ENCODE measurements at regions not wholly inside any gene's neighbourhood (a gene's known extent, or its start where the extent isn't known, plus 50 kb on each side); places are given as distances from the start of the nearest gene placed in this dataset.

DNA sequence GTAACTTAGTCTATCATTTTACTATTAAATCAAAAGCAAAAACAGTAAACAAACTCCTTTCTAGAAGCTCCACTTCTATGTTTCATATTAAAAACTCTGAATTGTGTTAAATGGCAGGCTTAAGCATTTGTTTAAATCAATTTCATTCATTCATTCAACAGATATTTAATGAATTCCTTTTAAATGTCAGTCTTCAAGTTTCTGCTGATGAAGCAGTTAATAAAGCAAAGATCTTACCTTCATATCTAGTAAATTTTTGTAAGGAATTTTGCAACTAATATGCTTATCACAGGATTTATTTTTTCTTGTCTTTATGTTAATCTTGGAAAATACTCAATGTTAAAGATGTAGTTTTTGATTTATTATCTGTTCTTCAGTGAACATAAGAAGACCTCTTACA lies 54.1 kb upstream of the RGS18 start:
- DNase-seq (ENCODE audit: low read depth) = no peak
- TF ChIP-seq, protein P1, sequence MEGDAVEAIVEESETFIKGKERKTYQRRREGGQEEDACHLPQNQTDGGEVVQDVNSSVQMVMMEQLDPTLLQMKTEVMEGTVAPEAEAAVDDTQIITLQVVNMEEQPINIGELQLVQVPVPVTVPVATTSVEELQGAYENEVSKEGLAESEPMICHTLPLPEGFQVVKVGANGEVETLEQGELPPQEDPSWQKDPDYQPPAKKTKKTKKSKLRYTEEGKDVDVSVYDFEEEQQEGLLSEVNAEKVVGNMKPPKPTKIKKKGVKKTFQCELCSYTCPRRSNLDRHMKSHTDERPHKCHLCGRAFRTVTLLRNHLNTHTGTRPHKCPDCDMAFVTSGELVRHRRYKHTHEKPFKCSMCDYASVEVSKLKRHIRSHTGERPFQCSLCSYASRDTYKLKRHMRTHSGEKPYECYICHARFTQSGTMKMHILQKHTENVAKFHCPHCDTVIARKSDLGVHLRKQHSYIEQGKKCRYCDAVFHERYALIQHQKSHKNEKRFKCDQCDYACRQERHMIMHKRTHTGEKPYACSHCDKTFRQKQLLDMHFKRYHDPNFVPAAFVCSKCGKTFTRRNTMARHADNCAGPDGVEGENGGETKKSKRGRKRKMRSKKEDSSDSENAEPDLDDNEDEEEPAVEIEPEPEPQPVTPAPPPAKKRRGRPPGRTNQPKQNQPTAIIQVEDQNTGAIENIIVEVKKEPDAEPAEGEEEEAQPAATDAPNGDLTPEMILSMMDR (IDR thresholded peaks at IDR 0.05; ENCODE audit: control insufficient read depth, extremely low read depth, insufficient read depth) = no peak
- no peak overlapping the region for H3K4me3 ChIP-seq (ENCODE audit: low read depth, low read length)

DNA sequence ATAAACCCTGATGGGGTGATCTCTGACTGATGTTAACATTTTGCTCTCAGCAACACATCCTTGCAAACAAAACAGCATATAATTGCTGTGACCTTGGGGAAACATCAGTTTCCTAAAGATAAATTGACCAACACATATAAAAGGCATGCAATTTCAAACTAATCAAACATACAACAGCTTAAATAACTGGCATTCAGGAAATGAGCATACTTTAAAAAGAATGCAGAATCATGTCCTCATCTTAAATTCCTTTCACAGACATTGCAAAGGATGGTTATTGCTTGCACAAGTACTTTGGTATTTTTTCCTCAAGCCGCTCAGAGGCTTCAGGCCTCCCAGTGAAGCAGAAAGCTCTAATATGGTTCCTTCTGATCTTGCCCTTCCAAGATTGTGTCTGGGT lies 53.4 kb upstream of the RGS18 start:
- TF ChIP-seq, protein P1 (IDR thresholded peaks at IDR 0.05; ENCODE audit: control insufficient read depth, extremely low read depth, insufficient read depth) = no peak
- DNase-seq (ENCODE audit: low read depth) = no peak
- no peak overlapping the region for H3K4me3 ChIP-seq (ENCODE audit: low read depth, low read length)

DNA sequence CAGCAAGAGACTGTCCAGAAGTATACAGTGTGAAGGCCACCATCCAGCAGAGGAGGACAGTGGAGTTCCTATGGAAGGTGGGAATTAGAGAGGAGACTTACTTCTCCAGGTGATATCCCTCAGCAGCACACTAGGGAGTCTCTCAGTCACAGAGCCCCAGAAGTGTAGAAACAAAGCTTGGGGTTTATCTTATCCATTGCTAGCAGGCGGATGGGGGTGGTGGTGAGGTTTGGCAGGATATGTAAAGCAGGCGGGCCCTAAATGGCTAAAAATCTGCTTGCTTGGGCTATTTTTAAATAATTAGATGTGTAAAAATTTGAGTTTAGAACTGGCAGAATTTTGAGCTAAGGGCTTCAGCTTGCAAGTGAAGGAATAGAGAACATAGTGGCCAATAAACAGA lies 50.1 kb upstream of the RGS18 start:
- TF ChIP-seq, protein P1 (IDR thresholded peaks at IDR 0.05; ENCODE audit: control insufficient read depth, extremely low read depth, insufficient read depth) = no peak
- DNase-seq (ENCODE audit: low read depth) = no peak
- H3K4me3 ChIP-seq (ENCODE audit: low read depth, low read length) = no peak overlapping the region

Measured in LNCaP clone FGC (cell line).